K562 (cell line): ENCODE measurements at regions not wholly inside any gene's neighbourhood (a gene's known extent, or its start where the extent isn't known, plus 50 kb on each side); places are given as distances from the start of the nearest gene placed in this dataset.

Experiments
- ADNP ChIP-seq: fragments of 200-800 bp; sonication (Bioruptor generic); IDR thresholded peaks from 2 replicates; pipeline ENCODE4 v1.6.1; 2016; ENCODE audit warnings: missing genetic modification characterization, missing compliant biosample characterization
- ARID4B ChIP-seq: sonication (generic); formaldehyde crosslinking; IDR thresholded peaks from 2 replicates; pipeline ENCODE4 v1.8.0; 2022; ENCODE audit warnings: mild to moderate bottlenecking, missing genetic modification reagents
- BRCA1 ChIP-seq, 2 experiments: fragments of 450-650 bp in 1 of 2; sonication (generic) in 1 of 2; formaldehyde crosslinking in 1 of 2; IDR thresholded peaks; 2 replicates each; pipeline versions ENCODE4 v1.5.0 to v1.6.1; 2017 to 2020; ENCODE audit warnings: mild to moderate bottlenecking in 1 of 2, missing genetic modification reagents in 1 of 2
- C11orf30 ChIP-seq: fragments of 450-650 bp; IDR thresholded peaks from 2 replicates; pipeline ENCODE4 v1.6.1; 2016; ENCODE audit warnings: low read depth, mild to moderate bottlenecking
- CBX3 ChIP-seq, 2 experiments: IDR thresholded peaks; 1 replicate in 1 of 2; 2 replicates in 1 of 2; pipeline ENCODE4 v1.6.1; 2012; ENCODE audit warnings: inconsistent platforms in 2 of 2, low read length in 2 of 2, borderline replicate concordance in 1 of 2, control low read depth in 1 of 2
- E2F1 ChIP-seq: sonication (generic); formaldehyde crosslinking; IDR thresholded peaks from 2 replicates; pipeline ENCODE4 v1.8.1; 2023; ENCODE audit warnings: mild to moderate bottlenecking, missing genetic modification reagents, moderate library complexity
- E2F6 ChIP-seq, 2 experiments: IDR thresholded peaks; 2 replicates each; pipeline ENCODE4 v1.6.1; 2011; ENCODE audit warnings: borderline replicate concordance in 1 of 2, control low read depth in 1 of 2, low read depth in 1 of 2, low read length in 1 of 2, mild to moderate bottlenecking in 1 of 2, mixed read lengths in 1 of 2, moderate library complexity in 1 of 2; ENCODE audit not compliant: insufficient read depth in 1 of 2, insufficient read length in 1 of 2, poor library complexity in 1 of 2, severe bottlenecking in 1 of 2; ENCODE audit errors: extremely low read depth in 1 of 2
- HDAC2 ChIP-seq: fragments of 450-650 bp; IDR thresholded peaks from 2 replicates; pipeline ENCODE4 v1.6.1; 2016; ENCODE audit warnings: mild to moderate bottlenecking
- KDM5B ChIP-seq: fragments of 200-600 bp; sonication (generic); IDR thresholded peaks from 2 replicates; pipeline ENCODE4 v1.6.1; 2012; ENCODE audit warnings: low read depth, mild to moderate bottlenecking, moderate library complexity, low read length, control low read depth, inconsistent platforms; ENCODE audit not compliant: insufficient replicate concordance
- MBD1 ChIP-seq: fragments of 250-450 bp; sonication (Bioruptor Pico); IDR thresholded peaks from 2 replicates; pipeline ENCODE4 v1.8.0; 2022; ENCODE audit warnings: inconsistent platforms
- MXI1 ChIP-seq: IDR thresholded peaks from 2 replicates; pipeline ENCODE4 v1.6.1; 2011; ENCODE audit warnings: low read depth, mild to moderate bottlenecking, improper control_type of control experiment, low read length
- POLR2A ChIP-seq: fragments of 450-650 bp; conservative IDR thresholded peaks from 2 replicates; pipeline ENCODE4 v1.6.1; 2016
- SFPQ ChIP-seq: fragments of 200-400 bp; formaldehyde crosslinking; IDR thresholded peaks from 2 replicates; pipeline ENCODE4 v1.6.1; 2017; ENCODE audit warnings: mild to moderate bottlenecking, low read depth, low read length, moderate library complexity
- ZBTB43 ChIP-seq: sonication (generic); formaldehyde crosslinking; IDR thresholded peaks from 2 replicates; pipeline ENCODE4 v1.8.0; 2023; ENCODE audit warnings: mild to moderate bottlenecking, missing genetic modification reagents
- ZNF24 ChIP-seq: fragments of 450-650 bp; IDR thresholded peaks from 2 replicates; pipeline ENCODE4 v1.6.1; 2016
- ZNF253 ChIP-seq: fragments of 250-450 bp; sonication (Bioruptor Pico); conservative IDR thresholded peaks from 2 replicates; pipeline ENCODE4 v1.6.1; 2021; ENCODE audit warnings: mild to moderate bottlenecking

- no peak for TF ChIP-seq ARID4B (CRISPR knock-in tag)
- no peak for TF ChIP-seq ZBTB43 (CRISPR knock-in tag)
- 0 out of 2 replicates have a peak, but pooled peaks have one; percentile 35 for TF ChIP-seq HDAC2
- TF ChIP-seq ZNF253 (CRISPR knock-in tag), result no peak
- TF ChIP-seq SFPQ, result no peak
- no peak for TF ChIP-seq BRCA1 (IDR thresholded peaks at IDR 0.05)
- TF ChIP-seq BRCA1 (CRISPR knock-in tag; IDR thresholded peaks at IDR 0.05), result no peak
- TF ChIP-seq CBX3 (IDR thresholded peaks at IDR 0.05; ENCODE audit: borderline replicate concordance in 1 of 2, low read length in 2 of 2), result peak in 1 of 2 experiments; percentile 89; a peak in 2 of 3 replicates
- TF ChIP-seq E2F6 (IDR thresholded peaks at IDR 0.05; ENCODE audit: borderline replicate concordance in 1 of 2, extremely low read depth in 1 of 2, insufficient read depth in 1 of 2, insufficient read length in 1 of 2, low read depth in 1 of 2, low read length in 1 of 2, poor library complexity in 1 of 2, severe bottlenecking in 1 of 2), result no peak
- no peak for TF ChIP-seq POLR2A
- TF ChIP-seq KDM5B, result no peak
- no peak for TF ChIP-seq E2F1 (CRISPR knock-in tag)
- peak; percentile 98 for TF ChIP-seq ADNP (tag)
- peak; percentile 11; the same call in 1 of the 2 replicates for TF ChIP-seq ZNF24
- TF ChIP-seq MXI1, result no peak
- no peak for TF ChIP-seq MBD1 (CRISPR knock-in tag)
- TF ChIP-seq C11orf30, result no peak
Observed at GRCh38 chr1:222464841-222465210, 83.1 kb downstream of the HHIPL2 start (continued).
